ENCODE measurements at regions not wholly inside any gene's neighbourhood (a gene's known extent, or its start where the extent isn't known, plus 50 kb on each side); places are given as distances from the start of the nearest gene placed in this dataset.

GRCh38 chr11:41845066-41845465, 385.6 kb upstream of the LRRC4C start:
- Histone ChIP-seq H3K4ac (ENCODE audit: low read depth, low read length) (no peak overlapping the region), H2BK120ac (ENCODE audit: low read depth, low read length) (no peak overlapping the region), H3K27ac (ENCODE audit: low read depth, low read length) (no peak overlapping the region), H2BK5ac (ENCODE audit: low read length) (no peak overlapping the region), H2AK5ac (ENCODE audit: low read length) (no peak overlapping the region), H3K27me3 (ENCODE audit: insufficient read depth, low read length, poor library complexity) (no peaks in the 10 kb centered on the region), H2BK15ac (replicated peaks; ENCODE audit: low read depth) (no peak overlapping the region), H3K9ac (ENCODE audit: low read length) (no peak overlapping the region), H4K8ac (ENCODE audit: low read depth, low read length) (no peak overlapping the region), H4K5ac (ENCODE audit: low read length) (no peak overlapping the region), H3K4me2 (ENCODE audit: low read length) (no peak overlapping the region), H3K4me3 (ENCODE audit: low read length) (no peak overlapping the region), H3K18ac (ENCODE audit: low read length) (no peak overlapping the region), H3K36me3 (ENCODE audit: control insufficient read depth, insufficient read depth, low read length) (no peaks in the 10 kb centered on the region), H3K23ac (ENCODE audit: low read length) (no peak overlapping the region), H3K56ac (ENCODE audit: low read length) (no peak overlapping the region), H3K4me1 (ENCODE audit: control insufficient read depth, low read depth, low read length) (no peaks in the 10 kb centered on the region), H3K79me1 (ENCODE audit: low read length) (no peaks in the 10 kb centered on the region), H3K79me2 (ENCODE audit: control insufficient read depth, insufficient read depth, low read length) (no peaks in the 10 kb centered on the region)
- WGBS (ENCODE audit: extremely low coverage, insufficient coverage, low lambda C conversion rate), result no CpG with 5 or more reads among the region's 3 CpGs
- peak; percentile 23 for DNase-seq

GRCh38 chr11:41848349-41848748, 388.9 kb upstream of the LRRC4C start:
- H2BK5ac ChIP-seq (ENCODE audit: low read length), result no peak overlapping the region
- DNase-seq, result no peak
- no peak overlapping the region for H3K18ac ChIP-seq (ENCODE audit: low read length)
- no peak overlapping the region for H3K4me2 ChIP-seq (ENCODE audit: low read length)
- no peak overlapping the region for H2AK5ac ChIP-seq (ENCODE audit: low read length)
- no peak overlapping the region for H2BK15ac ChIP-seq (replicated peaks; ENCODE audit: low read depth)
- no peak overlapping the region for H3K23ac ChIP-seq (ENCODE audit: low read length)
- no peak overlapping the region for H4K8ac ChIP-seq (ENCODE audit: low read depth, low read length)
- H3K79me2 ChIP-seq (ENCODE audit: control insufficient read depth, insufficient read depth, low read length), result no peaks in the 10 kb centered on the region
- H3K4me1 ChIP-seq (ENCODE audit: control insufficient read depth, low read depth, low read length), result no peaks in the 10 kb centered on the region
- no peaks in the 10 kb centered on the region for H3K27me3 ChIP-seq (ENCODE audit: insufficient read depth, low read length, poor library complexity)
- H4K5ac ChIP-seq (ENCODE audit: low read length), result no peak overlapping the region
- H3K4ac ChIP-seq (ENCODE audit: low read depth, low read length), result no peak overlapping the region
- no peaks in the 10 kb centered on the region for H3K79me1 ChIP-seq (ENCODE audit: low read length)
- no peak overlapping the region for H3K56ac ChIP-seq (ENCODE audit: low read length)
- no CpG with 5 or more reads among the region's 3 CpGs for WGBS (ENCODE audit: extremely low coverage, insufficient coverage, low lambda C conversion rate)
- H3K27ac ChIP-seq (ENCODE audit: low read depth, low read length), result no peak overlapping the region
- no peak overlapping the region for H2BK120ac ChIP-seq (ENCODE audit: low read depth, low read length)
- H3K36me3 ChIP-seq (ENCODE audit: control insufficient read depth, insufficient read depth, low read length), result no peaks in the 10 kb centered on the region
- no peak overlapping the region for H3K9ac ChIP-seq (ENCODE audit: low read length)
- H3K4me3 ChIP-seq (ENCODE audit: low read length), result no peak overlapping the region

DNA sequence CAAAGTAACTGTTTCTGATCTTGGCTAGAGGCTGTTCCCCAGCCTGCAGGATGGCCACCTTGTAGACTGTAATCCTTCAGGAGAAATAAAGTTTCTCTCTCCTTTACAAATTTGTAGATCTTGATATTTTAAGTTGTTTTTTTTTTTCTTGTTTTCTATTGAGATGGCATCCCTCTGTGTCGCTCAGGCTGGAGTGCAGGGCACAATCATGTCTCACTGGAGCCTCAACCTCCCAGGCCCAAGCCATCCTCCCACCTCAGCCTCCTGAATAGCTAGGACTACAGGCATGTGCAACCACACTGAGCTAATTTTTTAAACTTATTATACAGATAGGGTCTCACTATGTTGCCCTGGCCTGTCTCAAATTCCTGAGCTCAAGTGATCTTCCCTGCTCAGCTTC, 389.8 kb upstream of the LRRC4C start:
- Histone ChIP-seq H3K36me3 (ENCODE audit: control insufficient read depth, insufficient read depth, low read length) (no peaks in the 10 kb centered on the region), H3K79me1 (ENCODE audit: low read length) (no peaks in the 10 kb centered on the region), H2BK120ac (ENCODE audit: low read depth, low read length) (no peak overlapping the region), H3K23ac (ENCODE audit: low read length) (no peak overlapping the region), H2BK15ac (replicated peaks; ENCODE audit: low read depth) (no peak overlapping the region), H3K27ac (ENCODE audit: low read depth, low read length) (no peak overlapping the region), H4K5ac (ENCODE audit: low read length) (no peak overlapping the region), H3K27me3 (ENCODE audit: insufficient read depth, low read length, poor library complexity) (no peaks in the 10 kb centered on the region), H3K56ac (ENCODE audit: low read length) (no peak overlapping the region), H3K18ac (ENCODE audit: low read length) (no peak overlapping the region), H3K4me3 (ENCODE audit: low read length) (no peak overlapping the region), H3K4ac (ENCODE audit: low read depth, low read length) (no peak overlapping the region), H3K4me1 (ENCODE audit: control insufficient read depth, low read depth, low read length) (no peaks in the 10 kb centered on the region), H3K9ac (ENCODE audit: low read length) (no peak overlapping the region), H4K8ac (ENCODE audit: low read depth, low read length) (no peak overlapping the region), H2AK5ac (ENCODE audit: low read length) (no peak overlapping the region), H2BK5ac (ENCODE audit: low read length) (no peak overlapping the region), H3K79me2 (ENCODE audit: control insufficient read depth, insufficient read depth, low read length) (no peaks in the 10 kb centered on the region), H3K4me2 (ENCODE audit: low read length) (no peak overlapping the region)
- no CpG with 5 or more reads among the region's 1 CpG for WGBS (ENCODE audit: extremely low coverage, insufficient coverage, low lambda C conversion rate)
- no peak for DNase-seq

- no peak overlapping the region for H3K4me2 ChIP-seq (ENCODE audit: low read length)
- H2BK5ac ChIP-seq (ENCODE audit: low read length), result no peak overlapping the region
- no peak overlapping the region for H4K5ac ChIP-seq (ENCODE audit: low read length)
- H3K36me3 ChIP-seq (ENCODE audit: control insufficient read depth, insufficient read depth, low read length), result no peaks in the 10 kb centered on the region
- DNase-seq, result no peak
- no peak overlapping the region for H3K18ac ChIP-seq (ENCODE audit: low read length)
- H3K56ac ChIP-seq (ENCODE audit: low read length), result no peak overlapping the region
- no peak overlapping the region for H3K9ac ChIP-seq (ENCODE audit: low read length)
- no peaks in the 10 kb centered on the region for H3K79me1 ChIP-seq (ENCODE audit: low read length)
- no peak overlapping the region for H3K23ac ChIP-seq (ENCODE audit: low read length)
- H3K27ac ChIP-seq (ENCODE audit: low read depth, low read length), result no peak overlapping the region
- H3K79me2 ChIP-seq (ENCODE audit: control insufficient read depth, insufficient read depth, low read length), result no peaks in the 10 kb centered on the region
- H3K4me1 ChIP-seq (ENCODE audit: control insufficient read depth, low read depth, low read length), result no peaks in the 10 kb centered on the region
- H3K4me3 ChIP-seq (ENCODE audit: low read length), result no peak overlapping the region
- H4K8ac ChIP-seq (ENCODE audit: low read depth, low read length), result no peak overlapping the region
- no peaks in the 10 kb centered on the region for H3K27me3 ChIP-seq (ENCODE audit: insufficient read depth, low read length, poor library complexity)
- H2BK120ac ChIP-seq (ENCODE audit: low read depth, low read length), result no peak overlapping the region
- H3K4ac ChIP-seq (ENCODE audit: low read depth, low read length), result no peak overlapping the region
- H2BK15ac ChIP-seq (replicated peaks; ENCODE audit: low read depth), result no peak overlapping the region
- no peak overlapping the region for H2AK5ac ChIP-seq (ENCODE audit: low read length)
Observed at GRCh38 chr11:41851743-41852142, 392.3 kb upstream of the LRRC4C start.

- no peak overlapping the region for H3K4me2 ChIP-seq (ENCODE audit: low read length)
- no peaks in the 10 kb centered on the region for H3K79me1 ChIP-seq (ENCODE audit: low read length)
- no peak overlapping the region for H3K4ac ChIP-seq (ENCODE audit: low read depth, low read length)
- no peak overlapping the region for H3K56ac ChIP-seq (ENCODE audit: low read length)
- no peaks in the 10 kb centered on the region for H3K79me2 ChIP-seq (ENCODE audit: control insufficient read depth, insufficient read depth, low read length)
- peak; percentile 1 for DNase-seq
- H3K9ac ChIP-seq (ENCODE audit: low read length), result no peak overlapping the region
- H3K4me3 ChIP-seq (ENCODE audit: low read length), result no peak overlapping the region
- H3K23ac ChIP-seq (ENCODE audit: low read length), result no peak overlapping the region
- no peak overlapping the region for H4K5ac ChIP-seq (ENCODE audit: low read length)
- no peaks in the 10 kb centered on the region for H3K27me3 ChIP-seq (ENCODE audit: insufficient read depth, low read length, poor library complexity)
- no CpG with 5 or more reads among the region's 1 CpG for WGBS (ENCODE audit: extremely low coverage, insufficient coverage, low lambda C conversion rate)
- H2BK5ac ChIP-seq (ENCODE audit: low read length), result no peak overlapping the region
- H3K36me3 ChIP-seq (ENCODE audit: control insufficient read depth, insufficient read depth, low read length), result no peaks in the 10 kb centered on the region
- no peak overlapping the region for H2AK5ac ChIP-seq (ENCODE audit: low read length)
- H3K27ac ChIP-seq (ENCODE audit: low read depth, low read length), result no peak overlapping the region
- no peak overlapping the region for H2BK120ac ChIP-seq (ENCODE audit: low read depth, low read length)
- H2BK15ac ChIP-seq (replicated peaks; ENCODE audit: low read depth), result no peak overlapping the region
- no peaks in the 10 kb centered on the region for H3K4me1 ChIP-seq (ENCODE audit: control insufficient read depth, low read depth, low read length)
- no peak overlapping the region for H4K8ac ChIP-seq (ENCODE audit: low read depth, low read length)
- H3K18ac ChIP-seq (ENCODE audit: low read length), result no peak overlapping the region
Observed at GRCh38 chr11:41861838-41862237, 402.4 kb upstream of the LRRC4C start.

DNA sequence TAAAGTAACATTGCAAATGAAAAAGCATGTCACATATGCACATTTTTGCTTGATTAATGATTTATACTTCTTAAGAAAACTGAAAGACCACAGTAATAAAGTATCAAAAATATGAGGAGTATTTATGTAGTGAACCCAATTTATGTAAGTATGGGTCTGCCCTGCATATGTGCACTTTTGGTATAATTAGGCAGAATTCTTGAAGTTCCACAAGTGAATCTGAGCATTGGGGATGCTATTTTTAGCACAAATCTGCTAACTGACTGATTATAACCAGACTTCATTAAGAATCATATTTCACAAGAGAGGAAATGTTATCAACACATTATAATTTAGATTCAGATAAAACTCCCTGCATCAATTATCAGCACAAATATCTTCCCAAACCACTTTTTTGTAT, 407.1 kb upstream of the LRRC4C start:
- H2BK5ac ChIP-seq (ENCODE audit: low read length), result no peak overlapping the region
- H2BK15ac ChIP-seq (replicated peaks; ENCODE audit: low read depth), result no peak overlapping the region
- H3K4me2 ChIP-seq (ENCODE audit: low read length), result no peak overlapping the region
- H3K79me2 ChIP-seq (ENCODE audit: control insufficient read depth, insufficient read depth, low read length), result no peaks in the 10 kb centered on the region
- no peak overlapping the region for H3K4me3 ChIP-seq (ENCODE audit: low read length)
- no peaks in the 10 kb centered on the region for H3K27me3 ChIP-seq (ENCODE audit: insufficient read depth, low read length, poor library complexity)
- H3K9ac ChIP-seq (ENCODE audit: low read length), result no peak overlapping the region
- no peak overlapping the region for H3K56ac ChIP-seq (ENCODE audit: low read length)
- H3K4ac ChIP-seq (ENCODE audit: low read depth, low read length), result no peak overlapping the region
- H3K27ac ChIP-seq (ENCODE audit: low read depth, low read length), result no peak overlapping the region
- no peak overlapping the region for H4K5ac ChIP-seq (ENCODE audit: low read length)
- no peaks in the 10 kb centered on the region for H3K36me3 ChIP-seq (ENCODE audit: control insufficient read depth, insufficient read depth, low read length)
- no peak for DNase-seq
- H3K23ac ChIP-seq (ENCODE audit: low read length), result no peak overlapping the region
- no peak overlapping the region for H3K18ac ChIP-seq (ENCODE audit: low read length)
- no peak overlapping the region for H2AK5ac ChIP-seq (ENCODE audit: low read length)
- H3K4me1 ChIP-seq (ENCODE audit: control insufficient read depth, low read depth, low read length), result no peaks in the 10 kb centered on the region
- no peak overlapping the region for H2BK120ac ChIP-seq (ENCODE audit: low read depth, low read length)
- H3K79me1 ChIP-seq (ENCODE audit: low read length), result no peaks in the 10 kb centered on the region
- no peak overlapping the region for H4K8ac ChIP-seq (ENCODE audit: low read depth, low read length)
